ENCODE measurements at regions not wholly inside any gene's neighbourhood (a gene's known extent, or its start where the extent isn't known, plus 50 kb on each side); places are given as distances from the start of the nearest gene placed in this dataset.

GRCh38 chr1:36732015-36732356, 249.3 kb upstream of the CSF3R start (continued):
- no peak for TF ChIP-seq MAFK (IDR thresholded peaks at IDR 0.05; ENCODE audit: low read depth, low read length)
- no peak for TF ChIP-seq SUZ12 (IDR thresholded peaks at IDR 0.05; ENCODE audit: low read length)
- TF ChIP-seq CREB1 (IDR thresholded peaks at IDR 0.05) = no peak
- TF ChIP-seq NRF1 (IDR thresholded peaks at IDR 0.05; ENCODE audit: low read depth, low read length) = no peak
- TF ChIP-seq ATF3 (IDR thresholded peaks at IDR 0.05; ENCODE audit: insufficient read depth, low read depth, low read length) = no peak
- TF ChIP-seq FOSL1 (IDR thresholded peaks at IDR 0.05; ENCODE audit: insufficient read depth, low read depth, low read length) = no peak

Data from H1 (cell line).